HL-60 (cell line): ENCODE measurements at regions not wholly inside any gene's neighbourhood (a gene's known extent, or its start where the extent isn't known, plus 50 kb on each side); places are given as distances from the start of the nearest gene placed in this dataset.

Source experiments
- DNase-seq, 2 experiments: peaks; one replicate each; pipeline ENCODE4 v3.0.0-alpha.2; 2010 to 2020; ENCODE audit warnings: low read depth in 1 of 2, low spot score in 1 of 2
- H3K27ac ChIP-seq: fragments of 250-450 bp; sonication (Bioruptor Pico); replicated peaks from 2 replicates; pipeline ENCODE4 v1.5.1; 2020; ENCODE audit warnings: mild to moderate bottlenecking, moderate library complexity
- H3K27me3 ChIP-seq: fragments of 250-450 bp; sonication (Bioruptor Pico); 2 replicates; pipeline ENCODE4 v1.5.1; 2021; ENCODE audit warnings: mild to moderate bottlenecking, moderate library complexity; ENCODE audit not compliant: insufficient read depth, poor library complexity, severe bottlenecking
- H3K4me3 ChIP-seq: replicated peaks from 2 replicates; pipeline ENCODE4 v1.5.1; 2011; ENCODE audit warnings: mild to moderate bottlenecking, control low read depth, low read length; ENCODE audit not compliant: insufficient read depth
- GABPA ChIP-seq: IDR thresholded peaks from 2 replicates; pipeline ENCODE4 v1.6.1; 2012; ENCODE audit warnings: low read depth
- POLR2AphosphoS5 ChIP-seq: IDR thresholded peaks from 2 replicates; pipeline ENCODE4 v1.6.1; 2012; ENCODE audit warnings: low read depth
- SPI1 ChIP-seq: IDR thresholded peaks from 2 replicates; pipeline ENCODE4 v1.6.1; 2012; ENCODE audit warnings: low read depth, mild to moderate bottlenecking, borderline replicate concordance
- TF ChIP-seq, protein P1 (sequence below): IDR thresholded peaks from one replicate; pipeline ENCODE4 v1.5.1; 2011; ENCODE audit warnings: low read length, control low read depth, inconsistent platforms; ENCODE audit not compliant: insufficient read depth
- TF ChIP-seq, protein P2 (sequence below): IDR thresholded peaks from 2 replicates; pipeline ENCODE4 v1.6.1; 2012; ENCODE audit warnings: low read depth; ENCODE audit not compliant: insufficient replicate concordance

DNA sequence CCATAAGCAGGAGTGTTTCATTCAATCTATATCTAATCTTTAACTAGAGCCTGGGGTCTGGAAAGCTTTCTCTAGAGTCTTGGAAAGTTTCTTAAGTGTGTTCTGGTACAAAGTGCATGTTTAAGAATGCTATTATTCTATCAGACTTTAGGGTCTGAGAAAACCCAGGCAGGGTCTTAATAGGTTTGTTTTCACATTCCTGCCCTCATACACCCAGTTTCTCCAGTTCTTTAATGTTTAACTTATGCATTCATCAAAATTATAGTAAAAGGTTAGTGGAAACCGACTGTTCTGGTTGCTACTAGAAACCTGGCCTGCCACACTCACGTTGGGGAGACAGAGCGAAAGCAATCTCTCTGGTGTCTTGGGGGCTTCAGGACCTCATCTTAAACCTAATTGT lies 102.9 kb upstream of the WDR72 start:
- Histone ChIP-seq H3K4me3 (no peak overlapping the region), H3K27ac (no peak overlapping the region), H3K27me3 (no peaks in the 10 kb centered on the region)
- DNase-seq = no peak
- TF ChIP-seq POLR2AphosphoS5 (no peak), GABPA (no peak), SPI1 (no peak)
- TF ChIP-seq, protein P1, sequence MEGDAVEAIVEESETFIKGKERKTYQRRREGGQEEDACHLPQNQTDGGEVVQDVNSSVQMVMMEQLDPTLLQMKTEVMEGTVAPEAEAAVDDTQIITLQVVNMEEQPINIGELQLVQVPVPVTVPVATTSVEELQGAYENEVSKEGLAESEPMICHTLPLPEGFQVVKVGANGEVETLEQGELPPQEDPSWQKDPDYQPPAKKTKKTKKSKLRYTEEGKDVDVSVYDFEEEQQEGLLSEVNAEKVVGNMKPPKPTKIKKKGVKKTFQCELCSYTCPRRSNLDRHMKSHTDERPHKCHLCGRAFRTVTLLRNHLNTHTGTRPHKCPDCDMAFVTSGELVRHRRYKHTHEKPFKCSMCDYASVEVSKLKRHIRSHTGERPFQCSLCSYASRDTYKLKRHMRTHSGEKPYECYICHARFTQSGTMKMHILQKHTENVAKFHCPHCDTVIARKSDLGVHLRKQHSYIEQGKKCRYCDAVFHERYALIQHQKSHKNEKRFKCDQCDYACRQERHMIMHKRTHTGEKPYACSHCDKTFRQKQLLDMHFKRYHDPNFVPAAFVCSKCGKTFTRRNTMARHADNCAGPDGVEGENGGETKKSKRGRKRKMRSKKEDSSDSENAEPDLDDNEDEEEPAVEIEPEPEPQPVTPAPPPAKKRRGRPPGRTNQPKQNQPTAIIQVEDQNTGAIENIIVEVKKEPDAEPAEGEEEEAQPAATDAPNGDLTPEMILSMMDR = no peak
- TF ChIP-seq, protein P2, sequence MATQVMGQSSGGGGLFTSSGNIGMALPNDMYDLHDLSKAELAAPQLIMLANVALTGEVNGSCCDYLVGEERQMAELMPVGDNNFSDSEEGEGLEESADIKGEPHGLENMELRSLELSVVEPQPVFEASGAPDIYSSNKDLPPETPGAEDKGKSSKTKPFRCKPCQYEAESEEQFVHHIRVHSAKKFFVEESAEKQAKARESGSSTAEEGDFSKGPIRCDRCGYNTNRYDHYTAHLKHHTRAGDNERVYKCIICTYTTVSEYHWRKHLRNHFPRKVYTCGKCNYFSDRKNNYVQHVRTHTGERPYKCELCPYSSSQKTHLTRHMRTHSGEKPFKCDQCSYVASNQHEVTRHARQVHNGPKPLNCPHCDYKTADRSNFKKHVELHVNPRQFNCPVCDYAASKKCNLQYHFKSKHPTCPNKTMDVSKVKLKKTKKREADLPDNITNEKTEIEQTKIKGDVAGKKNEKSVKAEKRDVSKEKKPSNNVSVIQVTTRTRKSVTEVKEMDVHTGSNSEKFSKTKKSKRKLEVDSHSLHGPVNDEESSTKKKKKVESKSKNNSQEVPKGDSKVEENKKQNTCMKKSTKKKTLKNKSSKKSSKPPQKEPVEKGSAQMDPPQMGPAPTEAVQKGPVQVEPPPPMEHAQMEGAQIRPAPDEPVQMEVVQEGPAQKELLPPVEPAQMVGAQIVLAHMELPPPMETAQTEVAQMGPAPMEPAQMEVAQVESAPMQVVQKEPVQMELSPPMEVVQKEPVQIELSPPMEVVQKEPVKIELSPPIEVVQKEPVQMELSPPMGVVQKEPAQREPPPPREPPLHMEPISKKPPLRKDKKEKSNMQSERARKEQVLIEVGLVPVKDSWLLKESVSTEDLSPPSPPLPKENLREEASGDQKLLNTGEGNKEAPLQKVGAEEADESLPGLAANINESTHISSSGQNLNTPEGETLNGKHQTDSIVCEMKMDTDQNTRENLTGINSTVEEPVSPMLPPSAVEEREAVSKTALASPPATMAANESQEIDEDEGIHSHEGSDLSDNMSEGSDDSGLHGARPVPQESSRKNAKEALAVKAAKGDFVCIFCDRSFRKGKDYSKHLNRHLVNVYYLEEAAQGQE = no peak

DNA sequence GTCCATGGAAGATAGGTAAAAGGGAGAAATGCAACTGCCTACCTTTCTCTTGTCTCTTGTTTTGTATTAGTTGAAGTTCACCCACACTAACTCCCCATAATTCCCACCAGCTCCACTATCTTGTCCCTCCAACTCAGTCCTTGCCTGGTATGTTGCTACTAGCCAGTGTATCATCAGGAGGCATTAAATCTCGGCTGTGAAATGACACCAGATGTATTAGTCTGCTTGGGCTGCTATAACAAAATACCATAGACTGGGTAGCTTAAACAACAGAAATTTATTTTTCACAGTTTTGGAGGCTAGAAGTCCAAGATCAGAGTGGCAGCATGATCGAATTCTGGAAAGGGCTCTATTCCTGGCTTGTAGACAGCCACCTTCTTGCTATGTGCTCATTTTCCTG lies 102.3 kb upstream of the WDR72 start:
- Histone ChIP-seq H3K27me3 (no peaks in the 10 kb centered on the region), H3K27ac (no peak overlapping the region), H3K4me3 (no peak overlapping the region)
- DNase-seq = no peak
- TF ChIP-seq, protein P2 = no peak
- TF ChIP-seq GABPA (no peak), SPI1 (no peak), POLR2AphosphoS5 (no peak)
- TF ChIP-seq, protein P1 = no peak

DNA sequence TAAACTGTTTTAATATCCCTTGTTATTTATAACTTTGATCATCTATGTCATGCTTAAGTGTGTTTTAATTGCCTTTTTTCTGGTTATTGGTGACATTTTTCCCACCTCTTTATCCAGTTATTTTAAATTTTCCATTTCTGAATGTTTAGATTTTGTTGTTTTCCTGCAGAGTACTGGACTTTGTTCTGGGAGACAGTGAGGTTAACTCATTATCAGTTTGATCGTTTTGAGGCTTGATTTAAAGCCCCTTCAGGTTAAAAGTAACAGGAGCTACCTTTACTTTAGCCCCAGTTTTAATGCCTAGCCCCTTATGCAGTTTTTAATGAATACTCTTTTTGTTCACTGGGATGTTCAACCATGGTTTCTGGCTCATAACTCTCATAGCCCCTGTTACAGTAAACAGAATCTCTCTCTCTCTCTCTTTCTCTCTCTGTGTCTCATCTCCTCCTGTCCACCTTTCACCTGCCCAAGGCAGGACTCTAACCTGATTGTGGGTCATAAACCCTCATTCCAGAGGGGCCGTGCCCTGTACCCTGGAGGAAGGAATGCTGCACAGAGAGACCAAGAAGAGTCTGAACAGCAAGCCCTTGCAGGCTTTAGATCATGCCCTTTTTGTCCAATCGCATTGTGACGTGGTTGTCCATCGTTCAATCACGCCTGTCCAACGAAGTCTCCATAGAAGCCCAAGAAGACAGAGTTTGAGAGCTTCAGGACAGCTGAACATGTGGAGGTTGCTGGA lies 91.8 kb upstream of the WDR72 start:
- H3K27ac ChIP-seq = no peak overlapping the region
- no peaks in the 10 kb centered on the region for H3K27me3 ChIP-seq
- DNase-seq = no peak
- no peak overlapping the region for H3K4me3 ChIP-seq
- TF ChIP-seq GABPA (no peak), POLR2AphosphoS5 (no peak), SPI1 (no peak)
- TF ChIP-seq, protein P2 = no peak
- TF ChIP-seq, protein P1 = no peak
